ENCODE measurements at regions not wholly inside any gene's neighbourhood (a gene's known extent, or its start where the extent isn't known, plus 50 kb on each side); places are given as distances from the start of the nearest gene placed in this dataset.

DNA sequence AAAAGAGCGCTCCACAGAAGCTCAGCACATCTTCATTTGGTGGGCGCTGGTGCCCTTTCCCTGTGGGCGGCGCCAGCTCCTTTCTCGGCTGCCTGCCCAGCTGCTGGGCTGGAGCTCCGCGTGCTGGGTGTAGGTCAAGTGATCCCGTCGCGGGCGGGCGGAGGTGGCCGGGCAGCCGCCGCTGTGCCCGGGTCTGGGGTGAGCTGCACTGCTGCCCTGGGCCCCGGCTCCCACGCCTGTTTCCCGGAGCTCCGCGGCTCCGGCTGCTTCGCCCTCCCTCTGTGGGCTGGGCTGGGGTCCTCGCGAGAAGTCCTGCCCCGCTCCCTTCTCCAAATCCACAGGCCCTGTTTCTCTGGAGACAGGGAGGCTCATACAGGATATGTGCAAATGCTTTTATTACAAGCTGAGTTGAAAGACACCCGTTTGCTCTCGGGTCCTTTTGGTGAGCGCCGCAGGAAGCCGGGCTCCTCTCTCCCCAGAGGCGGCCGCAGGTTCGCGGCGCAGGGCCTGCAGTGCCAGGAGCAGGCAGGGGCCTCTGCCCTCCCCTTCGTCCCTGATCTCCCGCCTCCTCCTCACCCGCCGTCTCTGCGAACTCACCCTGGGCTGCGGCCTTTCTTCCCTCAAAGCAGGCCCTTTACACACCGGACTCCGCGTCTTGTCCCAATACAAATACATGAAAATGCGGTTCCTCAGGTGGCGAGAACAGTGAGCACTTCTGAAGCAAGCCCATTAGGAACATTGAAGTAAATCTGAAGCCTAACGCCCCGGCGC lies 67.8 kb upstream of the CAPRIN2 start:
- TF ChIP-seq, protein P1, sequence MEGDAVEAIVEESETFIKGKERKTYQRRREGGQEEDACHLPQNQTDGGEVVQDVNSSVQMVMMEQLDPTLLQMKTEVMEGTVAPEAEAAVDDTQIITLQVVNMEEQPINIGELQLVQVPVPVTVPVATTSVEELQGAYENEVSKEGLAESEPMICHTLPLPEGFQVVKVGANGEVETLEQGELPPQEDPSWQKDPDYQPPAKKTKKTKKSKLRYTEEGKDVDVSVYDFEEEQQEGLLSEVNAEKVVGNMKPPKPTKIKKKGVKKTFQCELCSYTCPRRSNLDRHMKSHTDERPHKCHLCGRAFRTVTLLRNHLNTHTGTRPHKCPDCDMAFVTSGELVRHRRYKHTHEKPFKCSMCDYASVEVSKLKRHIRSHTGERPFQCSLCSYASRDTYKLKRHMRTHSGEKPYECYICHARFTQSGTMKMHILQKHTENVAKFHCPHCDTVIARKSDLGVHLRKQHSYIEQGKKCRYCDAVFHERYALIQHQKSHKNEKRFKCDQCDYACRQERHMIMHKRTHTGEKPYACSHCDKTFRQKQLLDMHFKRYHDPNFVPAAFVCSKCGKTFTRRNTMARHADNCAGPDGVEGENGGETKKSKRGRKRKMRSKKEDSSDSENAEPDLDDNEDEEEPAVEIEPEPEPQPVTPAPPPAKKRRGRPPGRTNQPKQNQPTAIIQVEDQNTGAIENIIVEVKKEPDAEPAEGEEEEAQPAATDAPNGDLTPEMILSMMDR (conservative IDR thresholded peaks at IDR 0.05; ENCODE audit: low read length) = no peak
- TF ChIP-seq EZH2phosphoT487 (IDR thresholded peaks at IDR 0.05; ENCODE audit: borderline replicate concordance) = no peak
